M059J (cell line): ENCODE measurements at regions not wholly inside any gene's neighbourhood (a gene's known extent, or its start where the extent isn't known, plus 50 kb on each side); places are given as distances from the start of the nearest gene placed in this dataset.

ENCODE experiments used
- DNase-seq: peaks from one replicate; pipeline ENCODE4 v3.0.0-alpha.2; 2012; ENCODE audit warnings: low read depth

- no peak for DNase-seq
Observed at GRCh38 chr6:139547804-139548203, 173.4 kb upstream of the CITED2 start.

GRCh38 chr6:139547122-139547776 lies 172.8 kb upstream of the CITED2 start:
- DNase-seq, result peak; percentile 73

- DNase-seq, result no peak
Observed at GRCh38 chr6:139546106-139546472, 171.6 kb upstream of the CITED2 start.

- peak; percentile 45 for DNase-seq
Observed at GRCh38 chr6:139545206-139546105, 171.0 kb upstream of the CITED2 start.

GRCh38 chr6:139544701-139545057 lies 170.2 kb upstream of the CITED2 start:
- peak; percentile 57 for DNase-seq

GRCh38 chr6:139542351-139542750 lies 167.9 kb upstream of the CITED2 start:
- no peak for DNase-seq

- DNase-seq, result no peak
Observed at GRCh38 chr6:139540894-139541293, 166.4 kb upstream of the CITED2 start.

GRCh38 chr6:139540276-139540675 lies 165.8 kb upstream of the CITED2 start:
- DNase-seq, result peak; percentile 89

- peak; percentile 99 for DNase-seq
Observed at GRCh38 chr6:139539852-139540251, 165.4 kb upstream of the CITED2 start.

- DNase-seq, result no peak
Observed at GRCh38 chr6:139538366-139538765, 163.9 kb upstream of the CITED2 start.

- no peak for DNase-seq
Observed at GRCh38 chr6:139536751-139537617, 162.5 kb upstream of the CITED2 start.

GRCh38 chr6:139534472-139535115 lies 160.1 kb upstream of the CITED2 start:
- DNase-seq, result no peak

GRCh38 chr6:139533573-139534471 lies 159.4 kb upstream of the CITED2 start:
- peak; percentile 83 for DNase-seq

- no peak for DNase-seq
Observed at GRCh38 chr6:139533171-139533570, 158.7 kb upstream of the CITED2 start.

GRCh38 chr6:139531148-139532115 lies 157.0 kb upstream of the CITED2 start:
- DNase-seq, result peak; percentile 68

- peak; percentile 27 for DNase-seq
Observed at GRCh38 chr6:139530561-139530960, 156.1 kb upstream of the CITED2 start.

- DNase-seq, result no peak
Observed at GRCh38 chr6:139529420-139529819, 155.0 kb upstream of the CITED2 start.

GRCh38 chr6:139528471-139528870 lies 154.0 kb upstream of the CITED2 start:
- DNase-seq, result no peak

- no peak for DNase-seq
Observed at GRCh38 chr6:139525415-139525814, 151.0 kb upstream of the CITED2 start.

- DNase-seq, result no peak
Observed at GRCh38 chr6:139523986-139524385, 149.5 kb upstream of the CITED2 start.
